SH-SY5Y (cell line): ENCODE measurements at regions not wholly inside any gene's neighbourhood (a gene's known extent, or its start where the extent isn't known, plus 50 kb on each side); places are given as distances from the start of the nearest gene placed in this dataset.

Source experiments
- GATA2 ChIP-seq: IDR thresholded peaks from 2 replicates; pipeline ENCODE4 v1.6.1; 2011; ENCODE audit warnings: mild to moderate bottlenecking, low read depth, low read length
- GATA3 ChIP-seq: IDR thresholded peaks from 2 replicates; pipeline ENCODE4 v1.6.1; 2011; ENCODE audit warnings: low read depth, mild to moderate bottlenecking, low read length, moderate library complexity

DNA sequence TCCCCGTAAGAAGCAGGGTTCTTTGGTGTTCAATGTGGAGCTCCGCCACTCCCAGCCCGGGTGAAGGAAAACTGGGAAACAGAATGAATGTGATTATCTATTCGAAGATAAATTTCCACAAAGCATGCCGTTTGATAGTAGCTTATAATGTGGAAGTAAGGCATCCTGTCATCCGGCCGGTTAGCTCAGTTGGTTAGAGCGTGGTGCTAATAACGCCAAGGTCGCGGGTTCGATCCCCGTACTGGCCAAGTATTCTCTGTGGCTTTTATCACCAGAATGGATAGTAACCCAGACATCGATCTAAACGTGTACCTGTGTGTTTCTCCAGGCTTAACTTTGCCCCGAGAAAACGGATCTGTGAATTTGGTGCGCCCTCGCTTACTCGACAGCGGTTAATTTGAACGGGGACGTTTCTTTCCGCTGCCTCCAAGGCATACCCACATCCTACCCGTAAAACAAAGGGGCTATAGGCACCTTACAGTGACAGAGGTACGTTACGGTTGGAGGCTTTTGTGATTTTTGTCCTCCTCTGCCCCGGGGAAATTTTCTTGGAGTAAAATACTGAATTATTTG, 215.2 kb upstream of the ZNF184 start:
- TF ChIP-seq GATA2 (0 out of 2 replicates have a peak, but pooled peaks have one; percentile 6), GATA3 (no peak)

DNA sequence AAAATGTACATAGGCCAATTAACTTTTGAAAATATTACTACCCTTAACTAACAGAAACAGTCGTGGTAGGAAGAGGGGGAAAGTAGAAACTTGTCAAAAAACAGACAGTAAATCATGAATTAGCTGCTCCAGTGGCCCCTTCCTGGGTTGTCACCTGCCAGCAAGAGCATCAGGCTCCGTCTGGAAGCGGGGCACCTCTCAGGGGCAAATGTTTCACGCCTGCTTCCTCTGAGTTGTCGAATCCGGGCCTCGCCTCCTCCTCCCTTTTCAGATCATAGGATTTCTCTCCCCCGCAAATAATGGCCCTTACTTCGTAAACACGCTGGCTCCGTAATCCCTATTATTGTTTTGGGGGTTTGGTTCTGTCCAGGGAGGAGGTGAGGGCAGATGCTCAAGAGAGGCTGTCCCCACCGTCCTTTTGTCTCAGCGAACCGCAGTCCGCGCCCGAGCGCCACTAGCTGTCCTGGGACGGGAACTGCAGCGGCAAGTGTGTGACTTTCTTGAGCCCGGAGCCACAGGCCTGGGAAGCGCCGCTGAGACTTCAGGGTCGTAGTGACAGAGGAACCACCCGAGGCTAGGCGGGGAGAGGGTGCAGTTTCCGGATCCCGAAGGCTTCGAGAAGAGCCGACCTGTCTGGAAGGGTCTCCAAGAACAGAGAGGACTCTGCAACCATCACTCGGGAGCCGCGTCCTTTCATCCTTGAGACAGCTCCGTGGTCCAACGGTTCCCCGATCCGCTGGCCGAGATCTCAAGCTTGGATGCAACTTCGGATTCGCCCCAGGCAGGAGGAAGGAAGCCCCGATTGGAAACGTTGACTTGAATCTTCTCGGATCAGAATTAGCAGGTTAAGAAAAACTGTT, 214.5 kb upstream of the ZNF184 start:
- TF ChIP-seq GATA3 (no peak), GATA2 (no peak)

DNA sequence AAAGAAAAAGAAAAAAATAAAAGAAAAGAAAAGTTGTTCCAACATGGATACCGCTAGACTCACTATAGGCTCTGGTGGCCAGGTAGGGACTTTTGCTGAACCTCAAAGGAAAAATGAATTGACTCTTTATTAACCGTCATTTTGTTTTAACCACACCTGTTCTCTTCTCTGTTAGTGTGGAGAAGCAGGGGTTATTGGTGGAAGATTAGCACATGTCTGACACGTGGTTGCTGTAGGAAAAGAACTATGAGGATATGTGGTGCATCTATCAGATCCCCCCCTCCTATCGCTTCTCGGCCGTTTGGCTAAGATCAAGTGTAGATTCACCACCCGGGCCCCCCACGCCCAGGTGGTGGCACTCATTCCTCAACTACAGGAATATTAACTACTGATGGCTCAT, 212.4 kb upstream of the ZNF184 start:
- TF ChIP-seq GATA3 (no peak), GATA2 (no peak)

DNA sequence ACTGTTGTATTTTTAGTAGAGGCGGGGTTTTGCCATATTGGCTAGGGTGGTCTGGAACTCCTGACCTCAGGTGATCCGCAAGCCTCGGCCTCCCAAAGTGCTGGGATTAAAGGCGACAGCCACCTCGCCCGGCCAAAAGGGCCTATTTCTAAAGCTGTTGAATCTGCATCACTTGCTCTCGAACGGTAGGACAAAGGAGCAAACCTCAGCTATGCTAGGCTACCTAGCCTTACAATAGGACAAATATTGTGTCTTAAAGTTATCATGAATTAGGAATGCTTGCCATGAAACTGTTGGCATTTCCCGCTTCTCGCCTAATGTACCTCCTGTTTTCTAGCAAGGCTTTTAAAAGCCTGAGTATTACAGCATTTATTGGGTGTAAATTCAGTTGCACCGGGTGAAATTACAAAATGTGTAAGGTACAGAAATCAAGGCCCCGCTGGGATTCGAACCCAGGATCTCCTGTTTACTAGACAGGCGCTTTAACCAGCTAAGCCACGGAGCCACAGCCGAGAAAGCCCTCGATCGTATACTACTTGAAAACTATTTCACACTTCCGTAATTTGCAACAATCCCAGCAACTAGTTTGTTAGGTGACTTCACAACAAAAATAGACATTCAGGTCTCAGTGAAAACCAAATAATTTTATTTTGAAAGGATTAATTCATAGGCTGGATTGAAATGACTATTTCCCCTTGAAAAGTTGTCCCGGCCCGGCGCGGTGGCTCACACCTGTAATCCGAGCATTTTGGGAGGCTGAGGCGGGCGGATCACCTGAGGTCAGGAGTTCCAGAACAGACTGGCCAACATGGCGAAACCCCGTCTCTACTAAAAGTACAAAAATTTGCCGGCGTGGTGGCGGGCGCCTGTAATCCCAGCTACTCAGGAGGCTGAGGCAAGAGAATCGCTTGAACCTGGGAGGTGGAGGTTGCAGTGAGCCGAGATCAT, 211.6 kb upstream of the ZNF184 start:
- no peak for TF ChIP-seq GATA2
- TF ChIP-seq GATA3, result no peak

DNA sequence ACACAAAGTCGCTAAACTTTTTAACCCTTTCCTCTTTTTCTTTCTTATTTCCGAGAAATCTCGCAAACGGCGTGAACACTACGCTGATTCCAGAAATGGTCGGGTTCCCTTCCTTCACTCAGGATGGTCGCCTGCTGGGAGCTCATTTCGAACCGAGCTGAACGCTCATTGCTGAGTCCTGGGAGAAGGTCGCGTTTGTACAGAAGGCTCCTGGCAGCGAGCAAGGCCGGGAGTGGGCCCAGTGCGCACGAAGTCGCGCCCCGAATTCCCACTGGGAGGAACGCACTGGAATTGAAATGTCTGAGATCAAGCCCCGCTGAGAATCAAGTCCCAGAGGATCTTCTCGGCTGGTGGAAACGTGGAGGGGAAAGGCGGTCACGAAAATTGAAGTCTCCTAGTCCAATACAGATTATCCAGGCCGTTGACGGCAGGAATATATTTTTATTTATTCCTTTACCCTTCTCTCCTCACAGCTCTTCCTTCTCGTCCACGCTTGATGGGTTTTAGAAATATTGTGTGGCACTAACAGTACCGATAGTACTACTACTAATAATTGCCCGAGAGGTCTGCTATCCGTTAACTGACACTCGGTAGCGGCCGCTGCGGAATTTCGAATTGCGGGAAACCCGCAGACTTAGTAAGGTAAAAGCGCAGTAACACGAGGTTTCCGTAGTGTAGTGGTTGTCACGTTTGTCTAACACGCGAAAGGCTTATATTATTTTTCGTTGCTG, 207.2 kb upstream of the ZNF184 start:
- no peak for TF ChIP-seq GATA2
- TF ChIP-seq GATA3, result no peak

DNA sequence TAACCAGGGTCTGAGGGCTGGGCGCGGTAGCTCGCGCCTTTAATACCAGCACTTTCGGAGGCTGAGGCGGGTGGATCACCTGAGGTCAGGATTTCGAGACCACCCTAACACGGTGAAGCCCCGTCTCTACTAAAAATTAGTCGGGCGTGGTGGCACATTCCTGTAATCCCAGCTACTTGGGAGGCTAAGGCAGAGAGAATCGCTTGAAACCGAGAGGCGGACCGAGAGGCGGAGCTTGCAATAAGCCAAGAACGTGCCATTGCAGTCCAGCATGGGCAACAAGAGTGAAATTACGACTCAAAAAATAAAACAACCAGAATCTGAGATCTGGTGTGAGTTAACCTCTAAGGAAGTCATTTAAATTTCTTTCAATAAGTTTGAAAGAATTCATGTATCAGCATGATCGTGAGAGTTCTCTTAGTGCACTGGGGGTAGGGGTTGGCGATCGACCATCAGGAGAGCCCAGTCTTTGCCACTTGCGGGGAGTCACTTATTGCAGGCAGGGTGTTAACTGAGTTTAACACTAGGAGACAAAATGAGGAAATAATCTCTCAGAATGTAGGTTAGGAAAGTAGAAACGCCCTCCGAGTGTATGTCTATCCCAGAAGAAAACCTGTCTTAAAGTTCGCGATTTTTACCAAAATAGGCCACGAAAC, 206.5 kb upstream of the ZNF184 start:
- no peak for TF ChIP-seq GATA3
- TF ChIP-seq GATA2, result no peak

DNA sequence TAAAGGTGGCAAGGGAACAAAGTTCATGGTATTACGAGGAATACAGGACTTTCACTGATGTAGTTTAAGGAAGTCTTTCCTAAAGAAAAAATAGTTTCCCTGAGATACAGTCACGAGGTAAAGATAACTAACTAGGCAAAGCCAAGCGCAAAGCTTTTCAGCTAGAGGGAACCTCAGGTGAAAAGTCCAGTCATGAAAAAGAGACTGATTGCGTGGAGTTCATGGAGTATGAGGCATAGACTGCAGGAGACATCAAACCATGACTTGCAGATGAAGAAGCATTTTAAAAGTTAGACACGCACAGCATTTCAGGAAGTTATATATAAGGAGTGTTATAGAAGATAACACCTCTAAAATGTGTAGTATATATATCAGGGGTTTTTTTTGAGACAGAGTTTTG, 205.6 kb upstream of the ZNF184 start:
- TF ChIP-seq GATA3 (no peak), GATA2 (no peak)

DNA sequence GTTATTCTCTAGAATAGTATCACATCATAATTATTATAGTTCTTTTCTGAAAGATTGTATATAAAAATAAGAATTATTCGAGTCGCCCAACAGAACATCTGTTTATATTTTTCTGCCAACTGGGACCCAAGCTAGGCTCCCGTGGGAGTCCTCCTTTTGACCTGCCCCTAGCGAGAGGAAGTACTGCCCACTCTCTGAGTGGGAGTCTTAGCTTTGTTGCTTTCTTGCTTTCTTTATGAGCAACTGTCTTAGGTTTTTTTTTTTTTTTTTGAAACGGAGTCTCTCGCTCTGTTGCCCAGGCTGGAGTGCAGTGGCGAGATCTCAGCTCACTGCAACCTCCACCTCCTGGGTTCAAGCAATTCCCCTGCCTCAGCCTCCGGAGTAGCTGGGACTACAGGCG, 202.0 kb upstream of the ZNF184 start:
- no peak for TF ChIP-seq GATA2
- no peak for TF ChIP-seq GATA3

DNA sequence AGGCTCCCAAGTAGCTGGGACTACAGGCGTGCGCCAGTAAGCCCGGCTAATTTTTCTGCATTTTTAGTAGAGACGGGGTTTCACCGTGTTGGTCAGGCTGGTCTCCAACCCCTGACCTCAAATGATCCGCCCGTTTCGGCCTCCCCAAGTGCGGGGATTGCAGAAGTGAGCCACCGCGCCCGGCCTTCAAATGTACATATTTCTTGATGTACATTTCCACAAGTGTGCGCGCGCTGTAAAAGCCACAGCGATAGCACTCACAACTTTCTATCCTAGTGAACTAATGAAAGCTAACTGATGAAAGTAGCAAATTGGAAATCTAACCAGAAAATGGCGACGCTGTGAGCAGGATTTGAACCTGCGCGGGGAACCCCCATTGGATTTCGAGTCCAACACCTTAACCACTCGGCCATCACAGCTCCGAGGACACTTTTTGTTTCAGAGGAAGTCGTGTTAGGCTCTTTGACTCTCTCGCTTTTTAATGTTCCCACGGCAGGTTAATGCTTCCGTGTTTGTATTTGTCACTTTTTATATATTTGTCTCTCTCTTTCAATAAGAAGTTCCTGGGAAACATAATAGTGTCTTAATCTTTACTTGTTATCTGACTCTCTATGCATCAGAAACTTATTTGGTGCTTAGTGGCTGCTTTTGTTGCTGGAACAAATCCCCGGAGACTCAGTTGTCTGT, 199.4 kb upstream of the ZNF184 start:
- TF ChIP-seq GATA3 (no peak), GATA2 (no peak)

DNA sequence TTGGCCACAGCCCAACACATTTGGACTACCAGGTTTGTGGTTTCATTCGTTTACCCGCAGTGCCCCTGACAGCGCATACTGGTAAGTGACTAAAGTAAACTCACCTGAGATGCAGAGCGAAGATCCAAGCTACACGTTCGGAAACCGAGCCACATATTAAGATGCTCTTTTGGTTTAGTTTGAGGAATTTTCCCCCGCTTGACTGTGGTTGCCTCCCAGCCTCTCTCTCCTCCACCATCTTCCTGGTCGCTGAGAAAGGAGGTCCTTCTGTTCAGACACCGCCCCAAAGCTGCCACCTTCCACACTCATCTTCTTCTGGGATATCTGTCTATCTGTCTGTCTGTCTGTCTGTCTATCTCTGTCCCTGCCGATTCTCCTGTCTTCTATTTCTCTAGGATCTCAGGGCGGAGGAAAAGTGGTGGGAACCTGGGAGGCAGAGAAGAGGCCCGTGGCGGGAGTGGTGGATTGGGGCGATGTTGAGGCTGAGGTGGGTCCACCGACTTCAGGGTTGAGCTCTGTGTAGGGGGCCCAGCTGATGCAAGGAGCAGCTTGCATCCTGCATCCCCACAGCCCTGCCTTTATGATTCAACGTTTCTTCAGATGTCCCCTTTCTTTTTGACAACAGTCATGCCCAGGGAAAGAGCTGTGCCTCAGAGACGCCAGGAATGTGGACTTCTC, 196.9 kb upstream of the ZNF184 start:
- TF ChIP-seq GATA3, result no peak
- no peak for TF ChIP-seq GATA2

DNA sequence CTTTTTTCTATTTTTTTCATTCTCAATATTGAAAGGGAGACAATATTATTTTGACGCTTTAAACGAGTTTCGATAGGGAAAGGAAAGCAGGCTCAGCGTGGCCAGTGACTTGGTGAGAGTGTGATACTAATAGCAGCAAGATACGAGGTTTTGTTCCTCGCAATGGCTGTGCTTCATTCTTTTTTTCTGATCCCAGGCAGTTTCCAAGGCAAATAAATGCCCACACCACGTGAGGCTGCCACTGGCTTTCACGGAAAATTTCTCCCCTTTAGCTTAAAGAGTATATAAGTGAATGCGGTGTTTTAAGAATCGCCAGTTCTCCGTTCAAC, 196.4 kb upstream of the ZNF184 start:
- TF ChIP-seq GATA2 (no peak), GATA3 (no peak)
